HG03097 (cell line): ENCODE measurements at regions not wholly inside any gene's neighbourhood (a gene's known extent, or its start where the extent isn't known, plus 50 kb on each side); places are given as distances from the start of the nearest gene placed in this dataset.

Source experiments
- ATAC-seq: cut with Tn5 transposase; IDR thresholded peaks from one replicate; pipeline ENCODE4 v1.9.1; 2021; ENCODE audit not compliant: unreplicated experiment, low FRiP score

DNA sequence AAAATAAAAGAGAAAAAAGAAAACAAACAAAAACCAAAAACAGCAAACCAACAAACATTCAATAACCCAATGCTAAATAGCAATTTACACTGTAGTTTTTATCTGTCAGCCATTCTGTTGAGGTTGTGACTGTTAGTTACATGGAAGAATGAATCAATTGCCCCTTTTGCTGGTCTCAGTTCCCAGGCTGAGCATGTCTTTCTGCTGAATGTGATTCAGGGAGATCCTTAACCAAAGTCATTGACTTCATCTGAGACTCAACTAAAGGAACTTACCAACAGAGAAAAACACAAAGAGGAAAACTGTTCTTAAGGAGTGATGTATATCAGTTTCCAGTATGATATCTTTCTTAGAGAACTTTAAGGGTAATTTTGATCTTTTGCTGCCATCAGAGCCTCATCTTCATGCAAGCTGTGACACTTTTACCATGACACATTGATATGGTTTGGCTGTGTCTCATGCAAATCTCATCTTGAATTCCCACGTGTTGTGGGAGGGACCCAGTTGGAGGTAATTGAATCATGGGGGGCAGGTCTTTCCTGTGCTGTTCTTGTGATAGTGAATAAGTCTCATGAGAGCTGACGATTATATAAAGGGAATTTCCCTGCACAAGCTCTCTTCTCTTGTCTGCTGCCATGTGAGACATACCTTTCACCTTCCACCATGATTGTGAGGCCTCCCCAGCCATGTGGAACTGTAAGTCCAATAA lies 469.8 kb downstream of the KIF20B start:
- no peak for ATAC-seq

DNA sequence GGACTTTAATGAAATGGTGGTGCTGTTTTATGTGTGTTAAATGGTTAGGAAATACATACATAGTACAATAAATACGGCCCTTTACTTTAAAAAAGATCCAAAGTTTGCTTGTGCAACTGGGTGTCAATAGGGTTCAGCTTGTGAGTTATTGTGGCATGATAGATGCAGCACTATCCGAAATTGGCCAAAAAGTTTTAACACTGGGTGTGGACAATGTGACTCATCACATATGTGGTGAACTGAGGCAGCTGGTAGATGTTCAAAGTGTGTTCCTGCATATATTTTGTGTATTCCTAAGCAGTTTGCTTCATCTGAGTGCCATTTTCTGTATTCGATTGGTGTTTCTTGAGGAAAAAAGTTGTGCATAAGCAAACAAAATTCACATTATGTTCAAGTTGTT lies 473.1 kb downstream of the KIF20B start:
- no peak for ATAC-seq

DNA sequence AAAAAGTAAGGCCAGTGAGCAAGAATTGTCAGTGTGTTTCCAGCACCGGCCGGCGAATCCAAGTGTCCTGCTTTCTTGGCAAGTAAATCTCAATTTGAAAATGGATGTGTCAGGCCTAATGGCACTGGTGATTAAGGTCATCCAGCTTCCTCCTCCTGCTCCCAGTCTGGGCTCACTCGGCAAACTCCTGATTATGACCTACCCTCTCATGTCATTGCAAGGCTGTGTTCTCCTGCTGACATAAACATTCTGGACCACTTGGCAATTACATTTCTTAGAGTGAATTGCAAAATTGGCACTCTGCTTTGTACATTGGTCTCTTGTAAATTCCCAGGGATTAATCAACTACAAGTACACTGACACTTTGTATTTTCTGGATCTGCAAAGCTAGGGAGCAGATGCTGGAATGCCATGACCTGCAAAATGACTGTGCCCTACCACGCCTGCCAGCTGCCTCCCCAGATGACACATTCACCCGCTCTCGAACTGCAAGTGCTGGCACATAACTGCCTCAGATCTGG lies 473.8 kb downstream of the KIF20B start:
- no peak for ATAC-seq

DNA sequence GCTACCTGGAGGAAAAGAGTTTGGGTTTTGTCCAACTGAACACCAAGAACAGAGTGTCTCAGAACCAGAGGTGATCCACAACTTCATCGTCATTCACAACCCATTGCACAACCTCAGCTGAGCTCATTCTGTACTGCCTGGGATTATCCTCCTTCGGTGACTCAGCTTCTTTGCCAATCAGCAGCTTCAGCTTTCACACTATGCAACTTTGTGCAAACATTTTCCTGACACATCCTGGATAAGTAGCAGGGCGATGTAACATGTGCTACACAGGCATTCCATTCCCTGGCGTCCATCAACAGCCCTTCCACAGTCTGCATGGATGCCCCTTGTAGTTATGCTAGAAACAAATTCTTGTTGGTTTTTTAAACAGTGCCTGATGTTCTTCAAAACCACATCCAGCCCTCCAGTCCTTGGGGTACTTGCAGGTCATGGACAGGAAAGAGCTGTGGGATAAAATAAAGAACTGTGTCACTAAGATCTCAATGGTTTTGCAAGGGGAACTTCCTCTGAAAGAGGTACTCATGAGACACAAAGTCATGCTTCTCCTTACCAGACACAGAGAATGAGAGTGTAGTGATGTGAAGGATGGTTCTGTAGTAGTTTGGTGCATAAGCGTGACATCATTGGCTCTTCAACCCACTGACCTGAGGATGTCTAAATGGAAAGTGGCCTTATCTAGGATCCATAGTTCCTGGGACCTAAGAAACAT lies 478.5 kb downstream of the KIF20B start:
- ATAC-seq, result no peak

DNA sequence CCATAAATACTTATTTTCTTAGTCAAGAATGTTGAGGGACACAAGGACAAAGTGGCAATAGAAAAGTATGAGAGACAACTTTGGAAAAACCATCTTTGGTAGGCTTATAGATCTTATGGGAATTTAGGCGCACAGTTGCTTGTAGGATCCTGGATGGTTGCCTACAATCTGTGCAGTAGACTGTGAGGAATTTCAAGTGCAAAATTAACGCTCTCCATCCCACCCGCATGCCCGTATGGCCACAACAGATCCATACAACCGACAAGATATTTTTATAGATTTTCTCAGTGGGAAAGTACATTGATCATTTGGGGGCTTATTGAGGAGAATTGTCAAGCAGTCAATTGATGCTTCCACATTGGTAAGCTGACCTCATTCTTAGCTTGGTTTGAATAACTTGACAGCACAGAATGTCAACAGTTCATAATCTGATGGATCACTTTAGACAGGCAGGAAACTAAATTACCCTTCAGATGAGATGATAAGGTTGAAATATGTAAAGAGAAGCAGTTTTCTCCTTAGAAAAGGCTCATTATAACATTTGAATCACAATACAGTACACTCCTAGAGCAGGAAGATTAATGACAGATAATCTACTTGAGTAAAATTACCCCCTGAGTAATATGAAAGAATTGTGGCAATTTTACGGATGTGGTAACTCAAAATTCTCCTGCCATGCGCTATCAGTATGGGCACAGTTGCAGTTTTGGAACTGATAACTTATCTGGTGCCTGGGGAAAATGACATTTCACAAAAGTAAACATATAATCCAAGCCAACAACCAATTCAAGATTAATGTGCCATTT lies 479.7 kb downstream of the KIF20B start:
- ATAC-seq, result no peak

DNA sequence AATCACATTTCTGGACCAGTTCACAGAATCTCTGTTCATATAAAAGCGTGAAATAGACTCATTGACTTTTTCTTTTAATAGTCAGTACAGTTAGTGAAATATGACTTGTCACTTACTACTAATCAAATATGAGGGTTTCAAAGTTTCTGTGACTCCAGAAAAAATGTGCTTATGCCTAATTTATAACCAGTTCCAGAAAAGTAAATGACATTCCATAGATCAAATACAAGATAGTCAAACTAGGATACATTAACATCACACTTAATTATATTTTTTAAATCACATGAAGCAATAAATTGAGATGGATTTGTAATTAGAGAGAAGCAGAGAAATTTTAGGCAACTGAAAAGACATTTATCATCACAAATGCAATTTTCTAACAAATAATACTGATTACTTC lies 491.4 kb downstream of the KIF20B start:
- no peak for ATAC-seq

DNA sequence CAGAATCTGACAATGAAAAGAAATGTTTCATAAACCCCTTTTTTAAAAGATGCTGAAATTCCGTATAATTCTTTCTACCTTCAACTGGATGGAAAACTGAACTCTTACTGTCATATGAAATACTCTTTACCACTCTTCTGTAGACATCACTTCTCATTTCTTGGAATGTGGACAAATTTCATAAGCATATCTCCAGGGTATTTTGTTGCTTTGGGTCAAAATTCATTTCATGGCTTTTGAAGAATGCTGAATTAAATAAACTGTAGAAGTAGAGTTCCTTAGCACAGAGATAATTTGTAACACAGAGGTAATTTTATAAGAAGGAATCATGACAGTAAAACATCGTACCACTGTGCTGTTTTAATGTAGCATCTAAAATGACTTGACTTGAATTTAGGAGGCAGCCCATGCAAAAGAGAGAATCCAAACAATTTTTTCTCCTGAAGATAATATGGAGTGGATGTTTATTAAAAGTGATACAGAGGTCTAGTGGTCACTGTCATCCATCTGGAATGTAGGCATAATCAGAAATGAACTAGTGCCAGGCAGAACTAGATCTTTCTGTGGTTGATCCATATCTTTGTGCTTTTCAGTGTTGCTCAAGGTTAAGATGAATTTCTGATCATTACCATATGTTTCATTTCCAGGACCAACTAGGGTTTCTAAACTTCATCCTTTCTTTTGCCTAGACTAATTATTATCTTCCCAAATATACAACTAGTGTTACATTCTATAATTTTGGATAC lies 492.0 kb downstream of the KIF20B start:
- no peak for ATAC-seq

DNA sequence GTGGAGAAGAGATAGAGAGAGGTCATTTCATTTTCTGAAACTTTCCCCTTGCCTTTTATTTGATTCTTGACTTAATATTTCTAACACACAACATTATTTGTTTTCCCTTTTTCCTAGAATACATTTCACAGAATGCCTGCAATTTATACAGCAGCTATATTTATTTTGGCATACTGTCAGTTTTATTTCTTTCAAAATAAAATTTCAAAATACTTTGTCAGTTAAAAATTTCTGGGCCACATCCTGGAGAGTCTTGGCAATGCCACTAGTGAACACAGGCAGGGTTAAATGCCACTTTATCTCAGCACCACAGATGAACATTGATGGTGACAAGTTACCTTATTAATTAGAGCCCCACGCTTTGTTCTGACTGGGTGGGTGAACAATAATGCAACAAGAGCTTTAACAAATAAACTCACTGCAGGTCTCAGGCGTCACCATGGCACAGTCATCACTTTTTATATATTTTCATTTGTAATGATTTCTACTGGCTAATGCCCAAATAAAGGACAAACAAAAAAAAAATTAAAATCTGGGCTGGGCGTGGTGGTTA lies 494.0 kb downstream of the KIF20B start:
- ATAC-seq, result no peak

DNA sequence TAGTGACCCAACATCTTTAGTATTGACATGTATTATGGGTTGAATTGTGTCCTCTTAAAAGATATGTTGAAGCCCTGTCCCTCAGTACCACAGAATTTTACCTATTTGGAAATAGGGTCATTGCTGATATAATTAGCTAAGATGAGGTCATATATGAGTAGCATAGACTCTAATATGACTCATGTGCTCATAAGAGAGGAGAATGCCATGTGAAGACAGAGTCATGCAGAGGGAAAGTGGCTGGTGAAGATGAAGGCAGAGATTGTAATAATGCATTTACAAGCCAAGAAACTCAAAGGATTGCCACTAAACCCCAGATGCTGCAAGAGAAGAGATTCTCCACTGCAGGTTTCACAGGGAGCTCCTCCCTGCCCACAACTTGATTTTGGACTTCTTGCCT lies 496.4 kb downstream of the KIF20B start:
- no peak for ATAC-seq

DNA sequence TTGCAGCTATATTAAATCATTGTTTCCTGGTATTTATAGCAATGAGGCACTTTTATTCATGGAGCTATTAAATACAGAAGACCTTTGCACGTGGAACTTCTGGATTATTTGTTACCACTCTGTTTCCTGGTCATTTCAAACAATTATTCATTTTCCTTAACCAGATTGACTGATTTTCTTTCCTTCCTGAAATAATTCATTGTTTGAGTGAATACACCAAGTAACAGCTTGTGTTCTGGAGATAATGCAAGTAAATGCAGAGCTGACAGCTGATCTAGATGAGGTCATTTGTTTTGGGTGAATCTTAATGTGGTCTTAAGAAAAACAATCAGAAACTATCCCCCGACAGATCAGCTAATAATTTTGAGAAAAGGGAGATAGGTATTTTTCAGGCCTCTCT lies 497.7 kb downstream of the KIF20B start:
- ATAC-seq, result no peak

DNA sequence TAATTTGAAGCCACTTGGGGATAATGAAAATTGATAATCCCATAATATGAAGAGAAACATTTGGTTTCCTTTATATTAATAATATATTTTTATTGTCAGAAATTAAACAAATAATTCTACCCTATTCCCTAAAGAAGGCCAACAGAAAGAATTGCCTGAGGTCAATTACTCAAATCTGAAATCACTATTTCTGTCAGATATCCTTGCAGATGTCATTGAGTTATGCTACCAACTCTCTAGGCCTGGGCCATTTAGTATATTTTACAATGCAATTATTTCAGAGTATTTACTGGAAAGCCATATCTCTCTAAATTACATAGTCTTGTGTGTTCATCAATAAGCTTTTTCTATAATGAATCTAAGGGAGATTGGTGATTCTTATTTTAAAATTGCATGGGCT lies 498.1 kb downstream of the KIF20B start:
- ATAC-seq, result no peak

DNA sequence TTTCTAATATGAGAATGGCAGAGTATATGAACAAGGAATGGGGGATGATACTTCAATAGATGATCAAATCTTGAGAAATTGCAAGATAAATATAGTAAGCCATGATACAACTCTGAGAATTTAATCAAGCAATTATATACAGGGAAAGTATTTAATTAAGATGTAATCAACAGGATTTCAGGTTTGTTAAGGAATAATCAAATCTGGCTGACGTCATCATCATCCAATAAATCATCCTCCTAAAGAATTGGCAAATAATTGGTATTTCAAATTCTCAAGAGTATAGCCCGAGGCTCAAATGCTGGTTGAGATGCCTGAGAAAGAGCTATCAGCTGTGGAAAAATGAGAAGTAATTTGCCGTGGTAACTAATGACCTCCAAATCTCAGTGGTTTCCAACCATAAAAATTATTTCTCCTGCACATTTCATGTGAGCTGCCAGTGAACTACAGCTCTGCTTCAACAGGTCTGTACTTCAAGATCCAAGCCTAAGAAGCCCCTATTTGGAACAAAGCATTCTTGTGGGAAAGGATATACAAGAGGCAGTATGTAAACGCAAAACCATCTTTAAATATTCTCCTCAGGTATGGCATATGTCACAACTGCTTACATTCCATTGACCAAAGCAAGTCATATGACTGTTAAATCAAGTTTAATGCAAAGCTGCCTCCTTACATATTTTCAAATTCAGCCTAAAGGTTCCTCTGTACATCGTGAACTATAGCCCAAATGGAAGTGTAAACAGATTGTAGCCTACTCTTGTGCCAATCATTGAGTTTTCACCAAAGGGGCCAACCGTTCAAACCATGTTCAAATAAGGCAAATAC lies 503.0 kb downstream of the KIF20B start:
- no peak for ATAC-seq

DNA sequence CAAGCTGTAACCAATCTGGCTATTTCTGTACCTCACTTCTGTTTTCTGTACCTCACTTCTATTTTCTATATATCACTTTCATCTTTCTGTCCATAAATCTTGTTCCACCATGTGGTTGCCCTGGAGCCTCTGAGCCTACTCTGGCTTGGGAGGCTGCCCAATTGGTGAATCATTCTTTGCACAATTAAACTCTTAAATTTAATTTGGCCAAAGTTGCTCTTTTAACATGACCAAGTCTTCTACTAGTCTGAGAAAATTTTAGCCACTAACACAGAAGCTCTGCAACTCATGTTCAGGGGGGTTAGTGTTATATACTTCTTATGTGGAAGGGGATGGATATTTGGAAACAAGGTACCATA lies 503.5 kb downstream of the KIF20B start:
- no peak for ATAC-seq

DNA sequence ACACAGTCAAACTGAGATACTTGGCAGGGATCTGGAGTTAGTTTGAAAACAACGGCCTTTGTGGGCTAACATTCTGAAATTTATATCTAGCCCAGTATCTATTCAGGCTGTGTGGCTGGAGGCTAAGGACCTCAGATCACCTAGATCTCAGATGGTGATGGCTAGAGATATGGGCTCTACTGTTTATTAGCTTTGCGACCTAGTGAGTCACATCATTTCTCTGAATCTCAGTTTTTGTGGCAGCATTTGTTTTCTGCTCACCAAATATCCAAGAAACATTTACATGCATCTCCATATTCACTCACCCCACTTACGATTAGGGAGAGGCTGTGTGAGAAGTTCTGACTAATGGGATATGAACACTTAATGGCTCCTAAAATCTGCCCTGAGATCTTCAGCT lies 503.9 kb downstream of the KIF20B start:
- no peak for ATAC-seq

DNA sequence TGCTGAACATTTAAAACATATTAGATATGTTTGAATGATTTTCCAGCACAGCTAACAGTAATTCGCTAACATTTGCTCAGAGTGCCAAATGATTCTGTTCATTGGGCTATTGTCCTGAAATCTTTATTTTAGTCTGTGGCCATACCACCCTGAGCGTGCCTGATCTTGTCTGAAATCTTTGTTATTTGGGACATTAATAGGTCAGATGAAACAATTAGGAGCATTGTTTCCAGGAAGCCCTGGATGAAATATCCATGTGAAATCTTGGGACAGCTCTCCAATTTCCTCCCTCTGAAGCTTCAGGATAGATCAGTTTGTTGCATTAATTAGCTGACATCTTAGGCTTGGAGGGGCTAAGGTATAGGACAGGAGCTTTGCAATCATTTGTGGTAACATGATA lies 512.0 kb downstream of the KIF20B start:
- no peak for ATAC-seq

DNA sequence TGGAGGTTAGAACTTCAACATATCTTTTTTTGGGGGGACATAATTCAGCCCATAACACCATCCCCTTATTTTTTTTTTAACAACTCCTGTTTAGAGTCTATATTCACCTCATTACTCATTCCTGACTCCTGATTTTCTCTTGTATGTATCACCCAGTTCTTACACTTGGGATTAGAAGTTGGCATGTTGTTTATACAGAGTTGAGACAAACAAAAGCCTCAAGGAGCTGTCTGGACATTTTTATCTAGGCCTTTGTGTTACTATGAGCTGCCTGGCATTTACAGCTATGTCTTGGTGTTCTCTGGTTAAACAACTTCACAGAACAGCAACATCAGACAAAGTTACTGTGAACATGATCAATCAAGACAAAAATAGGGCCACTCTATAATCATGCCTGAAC lies 517.5 kb downstream of the KIF20B start:
- no peak for ATAC-seq

DNA sequence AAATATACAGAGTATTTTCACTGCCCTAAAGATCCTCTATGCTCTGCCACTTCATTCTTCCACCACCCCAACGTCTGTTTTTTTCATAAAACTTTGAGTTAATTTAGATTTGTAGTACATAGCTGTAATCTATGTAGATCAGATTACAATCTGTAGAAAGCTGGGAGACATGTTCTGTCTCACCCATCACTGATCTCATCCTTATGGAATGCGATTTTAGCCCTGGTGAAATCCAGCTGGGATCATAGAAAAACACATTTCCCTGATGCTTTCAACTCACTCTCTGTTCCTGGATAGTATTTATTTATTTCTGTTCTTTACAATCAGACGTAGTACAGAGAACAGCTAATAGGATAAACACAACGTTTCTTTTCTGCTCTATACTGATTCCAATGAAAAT lies 521.0 kb downstream of the KIF20B start:
- ATAC-seq, result no peak

DNA sequence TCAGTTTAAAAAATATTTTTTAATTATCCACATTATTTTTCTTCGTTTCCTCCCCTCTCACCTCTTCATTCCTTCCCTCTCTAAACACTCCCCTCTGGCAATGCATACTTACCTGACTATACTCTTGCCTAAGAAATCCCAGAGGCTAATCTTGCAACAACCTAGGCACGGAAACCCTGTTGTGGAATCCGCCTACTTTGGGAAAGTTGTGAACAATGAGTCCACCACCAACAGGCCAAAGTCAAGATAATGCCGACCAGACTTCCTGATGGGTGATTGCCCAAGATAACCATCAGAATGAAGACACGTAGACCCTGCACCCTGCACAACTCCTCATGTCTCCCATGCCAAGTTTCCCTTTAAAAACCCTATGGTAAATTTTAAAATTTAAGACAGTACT lies 521.5 kb downstream of the KIF20B start:
- ATAC-seq, result no peak

DNA sequence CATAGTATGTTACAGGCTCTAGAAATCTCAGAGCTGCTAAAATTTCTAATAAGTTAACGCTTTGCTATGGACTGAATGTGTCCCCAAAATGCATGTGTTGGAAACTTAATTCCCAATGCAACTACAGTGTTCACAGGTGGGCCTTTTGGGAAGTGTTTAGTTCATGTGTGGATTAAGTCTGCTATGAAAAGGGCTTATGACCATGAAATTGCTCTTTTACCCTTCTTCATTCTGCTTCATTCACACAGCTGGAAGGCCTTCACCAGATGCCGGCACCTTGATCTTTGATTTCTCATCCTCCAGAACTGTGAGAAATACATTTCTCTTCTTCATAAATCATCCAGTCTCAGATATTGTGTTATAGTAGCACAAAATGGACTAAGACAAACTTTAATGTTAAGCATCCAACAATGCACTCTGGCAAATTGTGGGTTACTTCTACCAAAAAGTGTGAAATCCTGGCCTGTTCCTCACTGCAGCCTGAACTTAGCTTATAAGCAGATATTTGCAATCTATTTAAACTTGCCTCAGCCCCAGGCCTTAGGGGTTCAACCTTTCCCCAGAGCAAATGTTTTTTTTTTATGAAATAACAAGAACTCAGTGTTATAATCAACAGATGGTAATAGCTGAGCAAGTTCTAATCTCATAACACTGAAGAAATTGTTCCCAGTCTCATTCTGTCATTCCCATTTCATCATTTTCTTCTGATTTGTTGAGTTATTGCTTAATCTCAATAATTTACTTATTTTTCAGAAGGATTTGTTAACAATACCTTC lies 523.6 kb downstream of the KIF20B start:
- no peak for ATAC-seq
